ENCODE measurements at regions not wholly inside any gene's neighbourhood (a gene's known extent, or its start where the extent isn't known, plus 50 kb on each side); places are given as distances from the start of the nearest gene placed in this dataset.

- no peak for TF ChIP-seq CTCF (IDR thresholded peaks at IDR 0.05 in 4 of 5, conservative IDR thresholded peaks at IDR 0.05 in 1 of 5)
- no peak for TF ChIP-seq POLR2A (IDR thresholded peaks at IDR 0.05)
Measured at GRCh38 chr4:181148470-181148869, 1094.7 kb upstream of the TENM3 start.

All from gastrocnemius medialis (tissue), 4 donors.